ENCODE measurements at regions not wholly inside any gene's neighbourhood (a gene's known extent, or its start where the extent isn't known, plus 50 kb on each side); places are given as distances from the start of the nearest gene placed in this dataset.

DNA sequence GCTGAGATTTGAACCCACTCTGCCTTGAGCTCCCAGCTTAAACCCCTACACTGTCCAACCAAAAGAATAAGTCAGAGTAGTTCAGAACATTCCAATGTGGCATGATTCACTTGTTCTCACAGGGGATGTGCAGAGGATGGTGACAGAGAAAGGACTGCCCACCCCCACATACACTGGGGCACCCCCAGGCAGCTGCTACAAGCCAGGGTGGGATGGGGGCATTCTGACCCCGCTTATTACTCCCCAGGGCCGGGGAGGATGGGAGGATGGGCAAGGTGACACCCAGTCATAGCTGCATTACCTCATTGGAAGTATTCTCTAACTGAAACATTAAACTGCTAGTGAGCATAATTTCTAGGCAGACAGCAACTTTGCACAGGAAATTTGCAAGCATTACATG is 126.0 kb upstream of the PRR20G start:
- TF ChIP-seq CTCF (IDR thresholded peaks at IDR 0.05) (no peak), GATA3 (IDR thresholded peaks at IDR 0.05; ENCODE audit: borderline replicate concordance) (no peak), ELK1 (IDR thresholded peaks at IDR 0.05; ENCODE audit: low read depth, low read length) (no peak), POLR2A (IDR thresholded peaks at IDR 0.05; ENCODE audit: low read length) (no peak)
